Testis (tissue), 2 donors: ENCODE measurements at regions not wholly inside any gene's neighbourhood (a gene's known extent, or its start where the extent isn't known, plus 50 kb on each side); places are given as distances from the start of the nearest gene placed in this dataset.

Experiments used
- CTCF ChIP-seq, 3 experiments: fragments of 450-650 bp in 2 of 3; fragments of 200-600 bp in 1 of 3; sonication (generic) in 1 of 3; IDR thresholded peaks; one replicate each; pipeline ENCODE4 v1.5.1; 2016 to 2019; ENCODE audit warnings: antibody characterized with exemption in 3 of 3, mild to moderate bottlenecking in 2 of 3, moderate library complexity in 1 of 3
- POLR2A ChIP-seq: fragments of 450-650 bp; IDR thresholded peaks from one replicate; pipeline ENCODE4 v1.6.1; 2017; ENCODE audit warnings: antibody characterized with exemption, mild to moderate bottlenecking, moderate library complexity

DNA sequence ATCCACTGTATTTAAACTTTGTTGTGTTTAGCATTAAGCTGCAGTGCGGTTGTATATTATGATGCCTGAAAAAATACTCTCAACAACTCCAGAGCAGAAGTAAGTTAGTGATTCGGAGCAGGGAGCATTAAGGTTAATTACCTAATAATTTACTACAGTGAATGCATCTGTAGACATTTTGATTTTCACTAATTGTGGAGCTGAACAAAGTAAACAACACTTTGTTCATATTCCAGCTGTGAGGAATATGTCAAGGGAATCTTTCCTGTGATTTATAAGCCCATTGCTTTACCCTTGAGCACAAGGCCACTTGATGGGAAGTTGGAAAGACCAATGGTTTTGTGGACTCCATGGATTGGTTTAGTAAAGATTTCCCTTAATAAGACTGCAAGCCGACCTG, 77.1 kb downstream of the CBLN4 start:
- TF ChIP-seq CTCF (IDR thresholded peaks at IDR 0.05) (no peak), POLR2A (no peak)
